BE2C (cell line): ENCODE measurements at regions not wholly inside any gene's neighbourhood (a gene's known extent, or its start where the extent isn't known, plus 50 kb on each side); places are given as distances from the start of the nearest gene placed in this dataset.

ENCODE experiments used
- DNase-seq: peaks from one replicate; pipeline ENCODE4 v3.0.0-alpha.2; 2020
- H3K27me3 ChIP-seq: fragments of 250-450 bp; sonication (Bioruptor Pico); 2 replicates; pipeline ENCODE4 v1.5.1; 2020; ENCODE audit warnings: mild to moderate bottlenecking
- H3K36me3 ChIP-seq: fragments of 250-450 bp; sonication (Bioruptor Pico); 2 replicates; pipeline ENCODE4 v1.5.1; 2020; ENCODE audit warnings: mild to moderate bottlenecking
- H3K4me1 ChIP-seq: fragments of 250-450 bp; sonication (Bioruptor Pico); 2 replicates; pipeline ENCODE4 v1.5.1; 2020
- H3K4me3 ChIP-seq: 2 replicates; pipeline ENCODE4 v1.5.1; 2011; ENCODE audit warnings: low read depth, low read length
- H3K9me3 ChIP-seq: fragments of 250-450 bp; sonication (Bioruptor Pico); 2 replicates; pipeline ENCODE4 v1.5.1; 2020
- CTCF ChIP-seq: IDR thresholded peaks from 2 replicates; pipeline ENCODE4 v1.5.1; 2012; ENCODE audit warnings: mild to moderate bottlenecking, low read depth, low read length

GRCh38 chr16:85393674-85394451, 219.3 kb upstream of the GSE1 start:
- Histone ChIP-seq H3K9me3 (no peaks in the 10 kb centered on the region; the same call in 1 of the 2 replicates), H3K4me3 (peak overlapping the region; percentile 46), H3K27me3 (no peaks in the 10 kb centered on the region), H3K36me3 (no peaks in the 10 kb centered on the region), H3K4me1 (peaks cover 52% of the 10 kb centered on the region)
- peak; percentile 92 for DNase-seq
- TF ChIP-seq CTCF: peak; percentile 85

DNA sequence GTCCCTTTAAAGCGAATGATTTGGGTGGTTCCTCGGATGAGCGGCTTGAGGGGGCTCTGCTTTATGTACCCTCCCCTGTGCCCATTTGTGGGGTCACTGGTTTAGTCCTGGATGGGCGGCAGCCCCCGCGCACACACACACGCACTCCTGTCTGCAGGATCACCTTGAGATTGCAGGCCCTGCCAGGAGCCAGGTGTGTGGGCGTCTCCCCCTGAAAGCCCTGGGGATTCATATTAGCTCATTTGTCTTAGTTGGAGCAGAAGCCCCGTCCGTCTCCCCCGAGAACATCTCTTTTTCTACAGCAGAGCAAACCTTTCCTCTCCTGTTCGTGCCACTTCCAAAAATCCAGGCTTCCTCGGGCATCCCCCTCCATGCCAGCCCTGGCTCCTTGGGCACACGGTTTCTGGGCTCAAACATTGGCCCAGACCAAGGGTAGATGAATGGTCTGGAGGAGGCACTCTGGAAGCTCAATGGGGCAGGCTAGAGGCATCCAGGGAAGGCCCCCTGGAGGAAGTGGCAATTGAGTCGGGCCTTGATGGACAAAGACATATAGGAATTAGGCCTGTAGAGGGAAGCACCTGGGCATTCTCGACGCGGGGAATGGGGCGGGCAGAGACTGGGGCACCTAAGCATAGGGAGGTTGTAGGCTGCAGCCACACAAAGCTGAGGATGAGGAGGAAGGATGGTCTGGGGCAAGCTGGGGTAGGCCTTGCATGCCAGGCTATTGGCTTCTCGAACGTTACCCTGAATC, 218.5 kb upstream of the GSE1 start:
- peak; percentile 19 for DNase-seq
- Histone ChIP-seq H3K4me1 (peaks cover 50% of the 10 kb centered on the region), H3K27me3 (no peaks in the 10 kb centered on the region), H3K9me3 (no peaks in the 10 kb centered on the region; the same call in 1 of the 2 replicates), H3K4me3 (no peak overlapping the region), H3K36me3 (no peaks in the 10 kb centered on the region)
- TF ChIP-seq CTCF: no peak

GRCh38 chr16:85395207-85395912, 217.8 kb upstream of the GSE1 start:
- H3K4me3 ChIP-seq: no peak overlapping the region; the same call in 1 of the 2 replicates
- no peak for TF ChIP-seq CTCF
- H3K27me3 ChIP-seq: no peaks in the 10 kb centered on the region
- peak; percentile 97 for DNase-seq
- no peaks in the 10 kb centered on the region for H3K36me3 ChIP-seq
- no peaks in the 10 kb centered on the region; the same call in 1 of the 2 replicates for H3K9me3 ChIP-seq
- H3K4me1 ChIP-seq: peaks cover 43% of the 10 kb centered on the region

GRCh38 chr16:85395913-85396878, 216.9 kb upstream of the GSE1 start:
- TF ChIP-seq CTCF: no peak
- Histone ChIP-seq H3K27me3 (no peaks in the 10 kb centered on the region), H3K4me3 (peak overlapping the region; percentile 27), H3K9me3 (peaks cover 5% of the 10 kb centered on the region; the same call in 1 of the 2 replicates), H3K4me1 (peaks cover 38% of the 10 kb centered on the region), H3K36me3 (no peaks in the 10 kb centered on the region)
- DNase-seq: peak; percentile 53
